ENCODE measurements at regions not wholly inside any gene's neighbourhood (a gene's known extent, or its start where the extent isn't known, plus 50 kb on each side); places are given as distances from the start of the nearest gene placed in this dataset.

DNA sequence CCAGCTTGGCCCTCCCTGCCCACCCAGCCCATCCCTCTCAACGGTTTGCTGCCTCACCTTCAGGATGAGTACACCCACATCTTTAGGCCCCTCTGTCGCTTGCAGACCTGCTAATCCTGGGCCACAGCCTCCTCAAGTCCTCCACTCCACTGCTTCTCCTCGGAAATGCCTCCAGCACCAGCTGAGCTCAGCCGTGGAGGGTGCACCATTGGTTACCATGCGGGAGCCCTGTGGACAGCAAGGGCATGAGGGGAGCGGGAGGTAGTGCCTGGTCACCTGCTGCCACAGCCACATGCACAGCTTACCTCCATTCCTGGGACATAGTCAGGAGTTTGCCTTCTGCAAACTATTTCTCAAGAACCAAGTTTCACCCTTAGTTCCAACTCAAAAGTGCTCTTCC is 286.3 kb upstream of the ZMIZ1 start:
- DNase-seq = no peak

DNA sequence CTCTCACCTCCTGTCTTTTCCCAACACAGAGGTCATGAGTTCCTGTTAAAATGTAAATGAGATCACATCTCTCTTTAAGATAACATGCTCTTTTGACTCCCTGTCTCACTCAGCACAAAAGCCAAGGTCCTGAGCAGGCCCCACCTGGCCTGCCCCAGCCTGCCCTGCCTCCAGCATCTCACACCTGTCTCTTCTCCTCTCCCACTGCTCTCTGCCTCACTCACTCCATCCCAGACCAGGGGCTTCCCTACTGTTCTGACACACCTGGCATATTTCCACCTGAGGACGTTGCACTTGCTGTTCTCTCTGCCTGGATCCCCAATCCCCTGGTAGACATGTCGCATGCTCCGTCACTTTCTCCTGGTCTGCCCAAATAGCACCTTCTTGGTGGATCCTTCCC is 285.0 kb upstream of the ZMIZ1 start:
- no peak for DNase-seq

DNA sequence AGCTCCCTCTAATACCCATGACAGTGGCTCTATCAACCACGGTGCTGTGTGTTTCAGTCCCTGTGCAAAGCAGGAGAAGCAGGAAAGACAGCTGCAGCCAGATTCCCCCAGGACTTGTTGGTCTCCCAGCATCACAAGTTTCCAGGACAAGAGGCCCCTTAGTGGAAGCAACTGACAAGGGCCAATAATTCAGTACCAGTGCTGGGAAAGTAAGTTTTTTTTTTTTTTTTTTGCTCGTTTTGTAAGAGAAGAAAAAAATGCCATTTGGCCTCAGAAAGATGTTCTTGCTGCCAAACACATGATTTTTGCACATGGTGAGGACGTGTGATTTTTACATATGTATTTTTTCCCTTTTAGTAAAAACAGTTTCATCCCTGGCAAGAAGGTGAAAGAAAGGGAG is 284.2 kb upstream of the ZMIZ1 start:
- DNase-seq = no peak

DNA sequence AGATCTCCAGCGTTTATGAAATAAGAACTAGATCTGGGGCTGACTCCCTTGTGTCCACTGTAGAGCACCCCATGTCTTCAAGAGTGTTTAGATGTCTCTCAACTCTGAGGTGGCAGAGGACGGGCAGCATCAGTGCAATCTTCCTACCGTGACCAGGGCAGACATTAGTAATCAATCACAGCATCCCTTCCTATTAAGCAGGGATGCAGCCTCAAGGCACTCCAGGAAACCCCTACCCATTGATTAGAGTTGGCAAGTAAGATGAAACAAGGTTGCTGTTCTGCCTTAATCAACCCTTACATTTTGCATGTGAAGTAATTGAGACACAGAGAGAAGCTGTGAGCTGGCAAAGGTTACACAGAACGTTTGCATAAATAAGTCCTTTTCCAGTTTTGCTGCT is 283.7 kb upstream of the ZMIZ1 start:
- no peak for DNase-seq

DNA sequence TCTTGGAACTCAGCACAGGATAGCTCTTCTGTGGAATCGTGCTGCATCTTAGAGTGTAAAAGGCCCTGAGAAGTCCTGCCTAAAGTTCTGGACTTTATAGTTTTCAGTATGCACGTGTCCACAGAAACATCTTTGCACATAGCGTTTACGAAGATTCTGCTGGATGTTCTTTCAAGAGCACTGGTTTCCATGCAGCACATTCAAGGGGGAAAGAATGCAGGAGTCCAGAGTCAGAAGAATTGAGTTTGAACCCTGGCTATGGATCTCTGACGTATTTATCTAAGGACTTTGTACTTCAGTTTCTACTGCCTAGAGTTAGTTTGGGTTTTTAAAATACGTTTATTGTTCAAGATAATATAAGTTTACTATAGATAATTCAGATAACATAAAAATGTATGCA is 282.8 kb upstream of the ZMIZ1 start:
- no peak for DNase-seq

DNA sequence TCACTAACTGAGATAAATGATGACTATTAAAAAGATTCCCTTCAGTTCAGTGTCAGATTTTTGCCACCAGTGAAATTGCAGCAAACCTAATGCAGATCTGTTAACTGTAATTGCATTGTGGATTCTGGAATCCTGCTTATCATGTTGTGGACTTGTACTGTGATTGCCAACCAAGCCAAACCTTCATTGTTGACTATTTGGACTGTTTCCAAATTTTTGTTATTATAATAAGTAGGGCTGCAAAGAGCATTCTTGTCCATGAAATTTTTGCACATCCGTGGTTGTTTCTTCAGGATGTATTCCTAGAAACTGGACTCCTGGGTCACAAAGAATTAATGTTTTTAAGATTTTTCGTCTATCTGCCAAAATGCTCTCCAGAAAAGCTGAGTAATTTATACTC is 281.6 kb upstream of the ZMIZ1 start:
- DNase-seq = no peak

DNA sequence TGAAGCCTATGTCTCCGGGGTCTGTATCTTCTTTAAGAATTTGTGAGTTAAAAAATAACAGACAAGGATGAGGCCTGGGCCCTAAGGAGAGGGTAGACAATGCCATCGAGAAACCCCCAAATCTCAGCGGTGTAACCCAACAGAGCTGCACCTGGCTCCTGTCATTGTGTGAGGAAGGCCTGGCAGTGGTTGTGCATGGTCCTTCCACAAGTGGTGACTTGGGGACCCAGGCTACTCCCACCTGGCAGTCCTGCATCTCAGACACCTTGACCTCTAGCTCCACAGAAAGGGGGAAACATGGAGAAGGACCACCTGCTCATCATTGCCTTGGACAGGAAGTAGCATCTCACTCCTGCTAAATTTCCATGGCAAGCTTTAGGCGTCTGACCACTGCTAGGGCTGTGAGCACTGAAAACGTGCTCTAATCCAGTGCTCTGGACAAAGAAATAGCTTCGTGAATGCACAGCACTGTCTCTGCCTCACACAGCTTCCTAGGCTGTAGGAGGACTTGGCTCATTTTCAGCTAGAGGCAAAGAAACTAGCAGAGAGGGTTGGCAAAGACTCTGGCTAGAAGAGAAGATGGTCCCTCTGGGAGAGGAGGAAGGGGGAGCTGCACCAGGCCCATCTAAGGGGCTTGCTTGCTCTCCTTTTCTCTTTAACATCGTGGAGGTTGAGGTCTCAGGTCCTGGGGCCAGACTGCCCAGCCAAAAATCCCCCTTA is 273.9 kb upstream of the ZMIZ1 start:
- DNase-seq = no peak

DNA sequence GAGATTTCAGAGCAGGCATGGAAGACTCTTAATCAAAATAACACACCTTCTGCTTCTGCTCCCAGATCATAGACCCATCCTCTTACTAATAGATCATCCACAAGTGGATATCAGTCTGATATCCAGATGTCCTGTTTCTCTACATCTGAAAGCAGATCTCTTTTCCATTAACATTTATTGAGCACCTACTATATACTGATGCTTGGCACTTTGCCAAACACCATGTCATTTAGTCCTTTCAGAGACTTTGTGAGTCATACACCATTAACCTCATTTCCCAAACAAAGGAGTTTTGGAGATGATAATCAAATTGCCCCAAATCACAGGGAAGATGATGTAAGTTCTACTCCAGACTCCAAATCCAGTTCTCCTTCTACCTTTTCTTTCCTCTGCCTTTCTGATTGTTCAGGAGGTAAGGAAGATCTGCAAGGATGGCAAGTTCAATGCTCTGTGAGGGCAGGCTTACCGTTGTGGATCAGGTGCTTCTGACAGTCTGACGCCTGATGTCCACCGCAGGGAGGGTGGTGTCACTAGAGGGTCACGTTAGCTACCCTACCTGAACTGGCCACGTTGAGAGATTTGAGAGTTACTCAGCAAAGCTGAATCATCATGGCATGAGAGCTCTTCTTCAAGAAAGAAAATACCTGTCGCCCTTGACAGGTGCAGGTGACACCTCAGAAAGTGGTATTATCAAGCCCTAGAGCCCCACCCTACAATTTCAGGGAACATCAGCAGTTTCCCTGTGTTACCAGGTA is 269.6 kb upstream of the ZMIZ1 start:
- no peak for DNase-seq

DNA sequence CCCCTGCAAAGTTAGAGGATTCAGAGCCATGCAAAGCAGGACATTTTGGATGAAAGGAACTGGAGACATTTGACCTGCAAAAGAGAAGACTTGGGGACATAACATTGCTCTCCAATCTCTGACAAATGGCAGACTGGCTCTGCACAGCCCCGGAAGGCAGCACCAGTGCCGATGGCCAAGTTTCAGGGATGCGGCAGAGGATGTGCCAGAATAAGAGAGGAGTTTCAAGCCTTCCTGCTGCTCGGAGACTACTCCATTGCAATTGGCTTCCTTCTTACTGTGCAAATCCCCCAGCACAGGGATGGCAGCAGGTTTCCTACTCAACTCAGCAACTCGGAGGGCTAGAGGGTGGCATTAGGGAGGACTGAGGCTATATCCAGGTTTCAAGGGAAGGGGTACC is 268.8 kb upstream of the ZMIZ1 start:
- no peak for DNase-seq

DNA sequence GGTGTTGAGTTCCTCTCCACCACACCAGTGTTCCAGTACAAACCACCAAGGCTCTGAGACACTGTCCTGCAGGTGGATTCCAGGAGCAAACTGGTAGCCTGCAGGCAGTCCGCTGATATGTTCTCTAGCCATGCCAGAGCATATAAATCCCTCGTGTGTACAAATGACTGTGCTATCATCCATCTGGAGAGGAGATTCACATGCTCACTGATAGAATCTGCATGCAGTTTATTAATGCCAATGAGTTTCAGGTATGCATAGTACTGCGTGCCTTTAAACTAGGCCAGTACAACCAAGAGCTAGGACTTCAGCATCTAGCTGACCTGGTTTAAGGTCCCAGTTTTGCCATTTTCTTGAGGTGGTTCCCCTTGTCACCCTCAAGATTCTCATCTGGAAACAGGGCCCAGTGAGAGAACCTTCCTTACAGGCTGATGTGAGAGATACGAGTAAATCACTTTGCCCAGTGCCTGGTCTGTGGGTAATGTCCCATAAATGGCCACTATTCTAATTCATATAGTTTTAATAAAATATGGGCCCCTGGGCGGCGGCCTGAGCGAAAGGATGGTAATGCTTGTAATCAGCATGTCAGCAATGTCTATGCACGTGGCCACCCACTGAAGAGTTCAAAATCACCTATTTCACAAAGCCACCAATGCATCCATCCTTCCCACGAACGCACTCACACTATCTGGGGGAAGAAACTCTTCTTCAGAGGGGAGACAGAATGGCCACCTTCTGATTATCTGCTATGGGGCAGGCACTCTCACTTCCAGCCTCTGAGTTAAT is 268.0 kb upstream of the ZMIZ1 start:
- no peak for DNase-seq

DNA sequence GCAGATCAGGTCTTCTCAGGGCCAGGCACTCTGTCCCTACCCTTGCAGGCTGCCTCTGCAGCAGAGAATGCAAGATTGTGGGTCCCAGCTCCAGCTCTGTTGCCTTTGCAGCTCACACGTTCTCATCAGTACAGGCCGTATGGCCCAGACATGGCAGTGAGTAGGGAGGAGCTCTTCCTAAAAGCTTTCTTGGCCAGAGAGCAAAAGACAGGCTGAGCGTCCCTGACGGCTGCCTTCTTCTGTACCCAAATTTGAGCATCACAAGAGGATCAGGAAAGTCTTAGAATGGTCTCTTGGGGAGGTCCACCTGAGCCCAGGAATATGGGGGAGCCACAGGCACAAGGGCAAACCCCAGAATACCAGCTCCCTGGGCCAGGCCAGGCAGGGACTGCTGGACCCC is 266.3 kb upstream of the ZMIZ1 start:
- DNase-seq = no peak

DNA sequence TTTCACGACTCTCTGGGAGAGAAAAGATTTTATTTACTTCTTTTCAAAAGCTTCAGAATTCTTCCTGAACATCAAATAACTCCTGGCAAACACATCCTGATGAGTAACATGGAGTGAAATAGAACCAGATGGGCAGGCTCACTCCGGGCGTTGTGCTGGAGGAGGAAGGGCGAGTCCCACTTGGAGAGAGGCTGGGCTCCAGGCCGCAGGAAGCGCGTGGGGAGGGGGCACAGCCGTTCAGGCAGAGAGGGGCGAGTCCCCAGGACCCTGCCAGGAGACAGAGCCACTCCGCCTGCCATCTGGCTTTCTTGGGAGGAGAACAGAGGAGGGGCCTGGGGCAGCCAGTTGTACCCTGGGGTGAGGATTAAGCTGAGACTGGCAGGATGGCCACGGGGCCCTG is 265.9 kb upstream of the ZMIZ1 start:
- DNase-seq = no peak

DNA sequence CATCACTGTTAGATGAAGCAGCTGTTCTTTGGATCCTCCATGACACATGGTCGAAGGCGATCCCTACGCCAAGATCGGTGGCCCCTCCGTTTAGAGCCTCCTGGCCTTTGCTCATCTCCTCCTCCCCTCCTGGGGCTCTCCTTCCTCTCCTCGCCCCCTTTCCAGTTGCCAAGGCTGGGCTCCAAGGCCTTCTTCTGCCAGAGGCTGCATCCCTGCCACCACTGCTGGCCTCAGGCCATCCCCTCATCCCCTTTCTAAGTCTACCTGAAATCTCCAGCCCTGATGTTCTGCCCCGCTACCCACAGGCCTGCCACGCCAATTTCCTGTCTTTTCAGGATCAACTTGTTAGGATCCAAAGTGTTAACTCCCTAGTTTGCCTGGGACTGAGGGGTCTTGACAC is 265.1 kb upstream of the ZMIZ1 start:
- DNase-seq = no peak

DNA sequence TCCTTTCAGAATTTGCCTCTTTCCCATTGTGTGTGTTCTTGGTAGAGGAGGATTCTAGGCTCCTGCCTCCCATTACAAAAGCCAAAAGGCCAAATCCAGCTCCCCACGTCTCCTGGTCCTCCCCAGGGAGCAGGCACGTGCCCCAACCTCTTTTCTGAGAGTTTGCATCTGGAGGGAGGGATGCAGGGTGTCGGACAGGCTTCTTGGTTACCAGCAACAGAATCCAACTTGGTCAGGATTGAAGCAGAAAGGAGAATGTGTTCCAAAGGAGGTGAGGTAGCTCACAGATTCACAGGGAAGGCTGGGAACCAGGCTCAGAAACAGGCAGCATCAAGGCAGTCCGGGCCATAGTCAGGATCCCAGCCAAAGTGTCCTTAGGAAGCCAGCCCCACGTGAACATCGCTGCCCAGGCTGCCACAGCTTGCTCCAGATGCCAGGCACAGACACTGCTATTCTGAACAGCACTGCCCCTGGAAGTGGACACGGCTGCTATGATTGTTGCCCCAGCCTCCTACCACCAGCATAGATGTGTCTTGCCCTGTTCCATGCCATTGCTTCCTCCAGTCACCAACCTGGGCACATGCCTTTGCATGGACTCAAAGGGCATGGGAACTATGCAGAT is 264.2 kb upstream of the ZMIZ1 start:
- DNase-seq = no peak

DNA sequence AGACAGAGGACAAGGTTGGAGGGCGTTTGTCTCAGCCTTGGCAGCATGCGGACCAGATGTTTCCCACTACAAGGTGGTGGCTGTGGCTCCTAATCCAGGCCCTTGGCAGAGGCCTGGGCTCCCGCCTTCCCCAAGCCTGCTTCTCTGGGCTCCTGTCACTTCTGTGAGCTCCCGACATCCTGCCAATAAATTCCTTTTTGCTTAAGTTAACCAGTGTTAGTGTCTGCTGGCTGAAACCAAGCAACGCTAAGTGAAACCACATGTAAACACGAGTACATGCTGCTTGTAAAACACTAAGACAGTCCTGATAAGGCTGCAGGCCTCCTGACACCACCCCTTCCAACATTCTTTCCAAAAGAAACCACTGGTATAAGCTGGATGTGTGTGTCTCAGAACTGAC is 263.6 kb upstream of the ZMIZ1 start:
- DNase-seq = no peak

DNA sequence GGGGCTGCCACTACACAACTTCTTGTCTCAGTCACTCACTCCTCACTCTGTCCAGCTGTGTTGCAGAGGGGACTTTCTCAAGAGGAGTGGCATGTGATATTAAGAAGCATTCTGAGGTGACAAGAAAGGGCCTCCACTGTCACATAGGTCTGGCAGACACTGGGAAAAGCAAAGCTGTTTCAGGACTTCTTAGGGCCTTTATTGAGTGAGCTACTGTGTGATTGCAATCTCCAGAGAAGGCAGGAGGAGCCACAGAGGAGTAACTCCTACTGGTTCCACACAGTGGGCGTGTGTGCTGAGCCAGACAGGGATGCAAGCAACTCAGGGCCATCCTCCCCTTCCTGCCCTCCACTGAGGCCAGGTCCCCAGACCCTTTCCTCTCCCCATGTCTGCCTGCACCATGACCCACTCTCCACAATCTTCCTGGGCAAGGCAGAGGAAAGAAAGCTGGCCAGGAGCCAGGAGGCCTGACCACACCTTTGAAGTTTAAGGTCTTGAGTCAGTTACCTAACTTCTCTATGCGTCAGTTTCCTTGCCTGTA is 262.0 kb upstream of the ZMIZ1 start:
- no peak for DNase-seq

DNA sequence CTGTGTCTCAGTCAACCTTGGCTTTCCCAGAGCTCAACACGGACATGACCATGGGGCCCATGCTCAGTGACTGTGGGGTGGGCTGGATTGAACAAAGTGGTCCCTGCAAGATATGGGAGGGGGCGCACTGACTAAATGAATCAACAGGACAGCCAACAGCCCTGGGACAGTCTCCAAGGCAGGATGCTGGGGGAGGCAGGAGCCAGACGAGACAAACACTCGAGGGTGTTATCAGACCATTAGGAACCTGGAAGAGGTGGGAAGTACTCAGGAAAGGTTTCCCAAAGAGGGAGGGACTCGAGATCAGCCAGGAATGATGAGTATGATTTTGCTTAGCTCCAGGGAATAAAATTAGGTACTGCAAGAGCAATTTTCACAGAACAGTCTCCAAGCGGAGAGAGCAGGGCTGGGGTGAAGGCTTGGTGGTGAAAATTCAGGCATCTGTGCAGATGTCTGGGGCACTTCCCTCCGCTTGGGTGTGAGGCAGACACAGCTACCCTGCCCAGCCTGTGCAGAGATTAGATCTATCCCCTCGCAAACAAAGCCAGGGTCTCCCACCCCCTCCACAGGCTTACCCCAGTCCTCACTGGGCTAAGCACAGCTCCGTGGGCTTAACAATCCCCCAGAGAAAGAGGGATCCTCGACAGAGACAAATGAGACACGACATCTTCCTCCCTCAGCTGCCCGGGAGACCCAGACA is 261.1 kb upstream of the ZMIZ1 start:
- DNase-seq = no peak

DNA sequence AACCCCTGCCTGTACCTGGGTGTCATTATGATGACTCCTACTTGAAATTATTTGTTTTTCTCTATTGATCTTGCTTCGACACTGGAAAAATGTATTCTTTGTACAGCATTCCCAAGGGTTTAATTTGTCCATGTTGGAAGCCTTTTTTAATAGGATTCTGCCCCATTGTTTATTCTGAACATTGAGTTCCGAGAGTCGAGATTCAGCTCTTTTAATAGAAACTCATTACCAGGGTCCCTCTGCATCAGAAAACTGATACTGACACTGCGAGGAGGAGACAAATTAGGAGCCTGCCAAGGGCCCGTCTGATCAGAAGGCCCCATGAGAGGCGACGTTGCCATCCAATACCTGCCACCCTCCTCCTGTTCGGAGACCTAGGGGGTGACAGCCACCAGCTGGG is 260.5 kb upstream of the ZMIZ1 start:
- DNase-seq = no peak

DNA sequence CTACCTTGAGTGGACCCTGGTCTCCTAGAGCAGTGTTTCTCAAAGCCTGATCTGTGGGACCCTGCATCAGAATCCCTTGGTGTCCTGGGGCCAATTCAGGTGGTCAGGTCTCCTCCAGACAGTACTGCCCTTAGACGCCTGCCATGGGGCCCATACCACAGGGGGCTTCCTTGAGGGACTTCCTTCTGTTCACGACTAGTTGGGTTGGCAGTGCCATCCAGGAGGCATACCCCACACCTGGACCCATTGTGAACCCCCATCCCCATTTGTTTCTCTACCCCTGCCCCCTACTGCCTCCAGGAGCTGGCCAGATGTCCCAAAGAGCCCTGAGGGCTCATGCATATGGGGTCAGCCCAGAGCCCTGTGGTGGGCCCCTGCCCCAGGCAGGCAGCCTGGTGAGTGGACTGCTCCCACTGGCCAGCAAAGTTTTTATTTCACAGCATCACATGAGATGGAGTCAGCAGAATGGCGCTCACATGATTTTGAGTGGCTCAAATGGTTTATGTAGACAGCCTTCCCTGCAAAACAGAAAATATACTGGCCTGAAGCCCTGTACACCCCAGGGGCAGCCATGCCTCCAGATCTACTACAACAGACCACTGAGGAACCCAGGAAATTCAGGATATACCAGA is 259.9 kb upstream of the ZMIZ1 start:
- DNase-seq = no peak

DNA sequence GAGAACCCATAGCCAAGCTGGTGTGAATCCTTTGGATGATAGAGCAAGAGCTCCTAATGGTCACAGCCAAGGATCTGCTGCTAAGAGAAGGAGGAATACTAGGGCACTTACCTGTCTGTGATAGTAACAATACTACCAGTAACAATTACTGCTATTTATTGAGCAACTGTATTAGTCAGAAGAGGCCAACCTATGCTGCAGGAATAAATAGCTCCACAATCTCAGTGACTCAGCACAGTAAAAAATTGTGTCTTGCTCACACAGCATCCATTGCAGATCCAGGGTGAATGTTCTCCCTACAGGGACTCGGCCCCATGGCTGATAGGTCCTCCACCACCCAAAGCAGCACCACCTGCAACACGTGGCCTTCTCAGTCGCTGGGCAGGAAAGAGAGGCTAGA is 257.6 kb upstream of the ZMIZ1 start:
- DNase-seq = no peak

DNA sequence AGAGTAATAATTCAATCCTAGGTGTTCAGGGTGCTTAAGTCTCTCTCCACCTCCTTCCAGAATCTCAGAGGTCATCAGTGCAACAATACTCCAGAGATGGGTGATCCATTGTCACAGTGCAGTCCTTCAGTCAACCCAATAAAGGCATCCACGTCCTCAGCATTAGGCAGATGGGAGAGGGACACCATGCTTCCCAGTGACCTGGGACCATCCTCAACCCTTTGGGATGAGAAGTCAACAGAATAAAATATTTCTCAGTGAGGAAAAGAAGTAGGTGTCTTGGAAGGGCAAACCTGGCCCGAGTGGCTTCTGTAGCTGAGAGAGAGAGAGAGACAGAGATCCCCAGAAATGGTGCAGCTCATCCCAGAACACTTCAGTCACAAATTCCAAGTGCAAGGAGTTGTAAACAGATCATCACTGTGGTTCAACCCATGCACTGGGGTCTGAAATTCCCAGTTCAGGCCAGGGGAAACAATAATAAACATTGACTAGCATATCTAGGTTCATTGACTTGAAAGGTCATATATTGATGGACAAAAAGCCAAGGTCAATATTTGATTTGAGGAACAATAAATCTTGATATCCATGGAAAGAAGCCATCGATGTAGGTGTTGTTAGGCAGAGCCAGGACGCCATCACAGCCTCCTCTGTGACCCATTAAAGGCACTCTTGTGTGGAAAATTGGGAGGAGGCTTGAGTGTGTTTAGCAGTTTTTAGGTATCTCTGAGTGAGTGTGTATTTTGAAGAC is 256.0 kb upstream of the ZMIZ1 start:
- no peak for DNase-seq
